ENCODE measurements at regions not wholly inside any gene's neighbourhood (a gene's known extent, or its start where the extent isn't known, plus 50 kb on each side); places are given as distances from the start of the nearest gene placed in this dataset.
A peak's percentile ranks its signal among the peaks of the same experiment; 100 is the strongest.
"Not testable (repeated sequence)": the region's sequence is repeated elsewhere in the genome, so short reads cannot be mapped to it uniquely, and the experiment has no call there.

DNA sequence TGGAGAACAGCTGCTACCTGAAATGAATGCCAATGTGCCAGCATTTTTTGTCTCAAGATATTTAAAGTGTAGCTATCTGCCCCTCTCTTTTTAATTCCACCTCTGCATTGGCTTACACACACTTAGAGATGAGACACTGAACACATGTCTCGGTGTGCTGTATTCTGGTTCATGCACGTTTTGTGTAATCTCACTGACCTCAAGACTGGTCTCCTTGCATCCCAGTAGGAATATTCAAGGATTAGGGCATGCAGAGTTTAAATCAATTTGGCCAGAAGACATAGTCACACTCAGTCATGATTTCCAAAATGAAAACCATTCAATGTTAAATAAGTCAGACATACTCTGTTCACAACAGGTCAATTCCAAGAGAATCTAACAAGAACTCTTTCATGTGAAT is 561.8 kb upstream of the TUSC1 start:
- no peak for DNase-seq (ENCODE audit: low spot score)

DNA sequence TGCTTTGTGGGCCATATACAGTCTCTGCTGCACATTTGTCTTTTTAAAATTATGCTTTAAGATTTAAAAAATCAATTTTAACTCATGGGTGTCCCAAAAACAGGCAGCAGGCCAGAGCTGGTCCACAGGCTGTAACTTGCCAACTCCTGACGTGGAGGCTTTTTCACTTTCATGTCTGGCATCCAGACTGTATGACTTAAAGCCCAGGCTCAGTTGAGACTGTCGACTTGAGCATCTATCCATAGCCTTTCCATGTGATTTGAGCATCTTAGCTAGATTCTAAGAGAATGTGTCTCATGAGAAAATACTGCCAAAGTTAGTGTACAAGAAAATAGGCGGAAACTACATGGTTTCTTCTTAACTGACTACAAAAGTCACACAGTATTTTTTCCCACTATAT is 559.0 kb upstream of the TUSC1 start:
- DNase-seq (ENCODE audit: low spot score) = no peak

DNA sequence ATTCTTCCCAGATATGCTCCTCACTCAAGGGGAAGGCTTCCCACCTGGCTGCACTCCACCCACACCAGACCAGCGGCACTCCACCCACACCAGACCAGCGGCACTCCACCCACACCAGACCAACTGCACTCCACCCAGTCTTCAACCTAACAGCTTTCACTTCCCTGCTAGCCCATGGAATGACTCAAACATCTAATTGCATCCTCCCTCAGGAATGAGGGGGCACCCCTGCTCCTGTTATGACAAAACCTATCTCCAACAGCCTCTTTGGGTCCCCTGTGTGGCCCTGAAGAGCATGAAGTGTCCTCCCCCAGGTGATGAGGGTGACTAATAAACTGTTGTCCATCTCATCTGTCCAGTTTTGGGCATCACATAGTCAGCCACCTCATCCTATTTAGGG is 556.6 kb upstream of the TUSC1 start:
- no peak for DNase-seq (ENCODE audit: low spot score)

DNA sequence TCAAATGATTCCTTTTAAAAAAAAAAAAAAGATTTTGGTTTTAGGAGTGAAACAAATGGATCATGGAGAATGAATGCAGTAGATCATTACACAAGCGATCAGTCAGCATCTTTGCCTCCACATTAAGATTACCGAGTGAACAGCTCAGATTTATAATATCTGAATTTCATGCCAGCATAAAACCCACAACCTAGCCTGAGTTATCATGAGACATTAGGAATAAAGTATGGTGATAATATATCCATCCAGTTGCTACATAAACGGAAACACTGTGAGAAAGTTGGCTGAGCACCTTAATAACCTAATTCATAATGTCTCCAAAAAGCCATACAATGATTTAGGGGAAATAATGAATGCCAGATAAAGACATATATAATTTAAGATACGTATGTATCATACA is 553.1 kb upstream of the TUSC1 start:
- DNase-seq (ENCODE audit: low spot score) = no peak

DNA sequence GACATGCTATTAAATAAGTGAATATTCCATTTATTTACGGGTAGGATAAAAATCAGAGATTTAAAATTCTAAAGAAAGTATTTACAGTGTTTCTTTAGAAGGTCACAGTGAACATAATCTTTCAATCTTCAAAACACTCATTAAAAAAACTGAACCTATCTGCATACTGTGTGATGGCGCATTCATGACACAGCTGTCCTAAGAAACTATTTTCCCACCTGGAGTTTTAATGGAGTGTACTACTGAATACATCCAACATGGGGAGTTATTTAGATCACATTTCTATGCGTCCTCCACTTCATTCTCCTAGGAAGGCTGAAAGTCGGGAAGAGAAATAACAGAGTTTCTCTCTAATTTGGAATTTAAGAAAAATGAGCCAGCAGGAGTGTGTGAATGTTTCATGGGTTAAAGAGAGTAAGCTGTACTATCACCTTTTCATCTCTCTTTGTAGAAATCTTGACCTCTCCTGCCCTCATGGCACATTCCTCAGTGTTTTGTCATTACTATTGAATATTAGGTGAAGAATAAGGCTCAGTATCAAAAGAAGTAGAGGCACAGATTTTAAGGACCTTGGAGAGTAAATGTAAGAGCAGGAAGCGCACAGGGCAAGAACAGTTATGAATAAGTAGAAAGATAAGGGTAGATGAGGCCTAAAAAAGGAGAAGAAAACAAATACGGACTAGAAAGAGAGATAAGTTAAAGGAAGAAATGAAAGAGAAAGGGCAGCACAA is 551.2 kb upstream of the TUSC1 start:
- no peak for DNase-seq (ENCODE audit: low spot score)

DNA sequence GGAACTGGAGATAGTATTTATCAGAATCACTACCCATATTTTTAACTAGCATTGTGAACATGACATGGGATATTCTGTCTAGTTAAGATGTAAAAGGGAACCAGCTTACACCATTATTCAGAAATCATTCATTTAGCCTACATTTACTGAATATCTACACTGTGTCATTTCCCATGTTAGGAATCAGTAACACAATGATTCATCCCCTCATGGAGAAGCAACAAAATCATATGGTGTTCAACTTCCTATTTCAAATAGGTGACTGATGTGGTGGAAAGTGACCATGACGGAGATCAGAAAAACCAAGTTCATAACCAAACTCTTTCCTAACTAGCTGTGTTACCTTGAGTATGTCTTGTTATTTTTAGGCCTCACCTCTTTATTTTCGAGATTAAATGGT is 550.0 kb upstream of the TUSC1 start:
- peak; percentile 13 for DNase-seq (ENCODE audit: low spot score)

DNA sequence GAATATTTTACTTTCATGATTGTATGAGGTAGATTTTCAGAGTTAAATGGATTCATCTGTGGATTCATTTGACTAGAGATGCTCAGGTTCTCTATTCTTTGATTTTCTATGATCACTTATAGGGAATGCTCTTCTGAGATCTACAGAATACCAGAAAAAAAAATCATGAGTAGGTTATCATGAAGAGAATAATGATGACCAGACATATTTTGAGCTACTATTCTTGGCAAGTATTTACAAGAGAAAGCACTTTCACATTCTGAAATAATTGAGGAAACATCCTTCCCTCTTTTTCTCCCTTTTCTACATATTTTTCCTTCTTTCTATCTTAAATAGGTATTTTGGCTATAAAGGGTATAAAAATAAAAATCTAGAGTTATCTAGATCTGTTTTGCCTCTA is 543.0 kb upstream of the TUSC1 start:
- no peak for DNase-seq (ENCODE audit: low spot score)

DNA sequence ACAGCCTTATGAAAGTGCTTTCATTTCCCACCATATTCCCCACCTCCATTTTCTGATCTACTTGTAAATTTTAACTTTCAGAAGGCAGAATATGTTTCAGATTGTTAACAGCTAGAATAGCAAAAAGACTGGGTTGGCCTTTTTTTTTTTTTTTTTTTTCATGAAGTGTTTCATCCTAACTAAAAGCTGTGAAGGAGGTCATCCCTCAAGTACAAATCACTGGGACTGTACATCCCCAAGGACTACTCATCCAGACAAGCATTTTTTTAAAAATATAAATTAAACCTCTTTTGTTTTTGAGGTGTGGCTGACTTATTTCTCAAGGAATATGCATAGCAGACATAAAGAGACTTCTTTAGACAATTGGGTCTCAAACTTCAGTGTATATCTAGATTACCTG is 542.1 kb upstream of the TUSC1 start:
- no peak for DNase-seq (ENCODE audit: low spot score)

DNA sequence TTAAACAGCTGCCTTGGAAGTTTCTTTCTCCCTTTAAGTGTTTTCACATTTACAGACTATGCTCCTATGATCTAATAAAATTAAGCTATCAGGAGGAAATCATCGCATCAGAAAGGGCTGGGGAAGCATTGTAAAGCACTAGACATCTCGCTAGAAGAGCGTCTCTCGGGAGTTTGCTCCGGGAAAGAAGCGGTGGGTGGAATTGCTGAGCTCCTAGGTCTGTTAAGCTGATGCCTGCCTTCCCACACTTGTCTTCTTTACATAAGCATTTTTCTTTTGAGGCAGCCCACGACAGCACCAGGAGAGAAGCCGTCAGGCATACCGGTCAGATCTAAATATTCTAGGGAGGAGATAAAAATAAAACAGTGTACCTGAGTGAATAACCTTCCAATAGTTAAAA is 541.7 kb upstream of the TUSC1 start:
- no peak for DNase-seq (ENCODE audit: low spot score)

DNA sequence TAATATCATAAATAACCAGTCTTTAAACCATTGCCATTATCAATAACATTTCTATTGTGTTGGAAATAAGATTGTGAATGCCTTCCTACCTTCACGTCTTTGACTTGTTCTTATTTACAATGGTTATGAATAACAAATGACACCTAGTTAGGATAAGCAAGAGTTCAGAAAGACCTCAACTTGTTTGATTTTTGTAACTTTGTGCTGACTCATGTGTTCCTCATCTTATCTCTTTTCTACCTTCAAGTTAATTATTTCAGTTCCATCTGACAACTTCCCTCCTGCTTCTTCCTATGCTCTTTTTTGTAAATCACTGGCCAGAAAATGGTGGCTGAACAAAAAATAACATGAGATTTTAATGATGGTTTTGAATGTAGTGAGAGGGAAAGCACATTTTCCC is 538.5 kb upstream of the TUSC1 start:
- DNase-seq (ENCODE audit: low spot score) = no peak

DNA sequence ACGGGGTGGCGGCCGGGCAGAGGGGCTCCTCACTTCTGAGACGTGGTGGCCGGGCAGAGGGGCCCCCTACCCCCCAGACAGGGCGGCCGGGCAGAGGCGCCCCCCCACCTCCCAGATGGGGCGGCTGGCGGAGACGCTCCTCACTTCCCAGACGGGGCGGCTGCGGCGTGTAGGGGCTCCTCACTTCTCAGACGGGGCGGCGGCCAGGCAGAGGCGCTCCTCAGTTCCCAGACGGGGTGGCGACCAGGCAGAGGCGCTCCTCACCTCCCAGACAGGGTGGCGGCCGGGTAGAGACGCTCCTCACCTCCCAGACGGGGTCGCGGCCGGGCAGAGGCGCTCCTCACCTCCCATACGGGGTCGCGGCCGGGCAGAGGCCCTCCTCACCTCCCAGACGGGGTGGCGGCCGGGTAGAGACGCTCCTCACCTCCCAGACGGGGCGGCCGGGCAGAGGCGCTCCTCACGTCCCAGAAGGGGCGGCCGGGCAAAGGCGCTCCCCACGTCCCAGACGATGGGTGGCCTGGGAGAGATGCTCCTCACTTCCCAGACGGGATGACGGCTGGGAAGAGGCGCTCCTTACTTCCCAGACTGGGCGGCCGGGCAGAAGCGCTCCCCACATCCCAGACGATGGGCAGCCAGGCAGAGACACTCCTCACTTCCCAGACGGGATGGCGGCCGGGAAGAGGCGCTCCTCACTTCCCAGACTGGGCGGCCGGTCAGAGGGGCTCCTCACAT is 536.6 kb upstream of the TUSC1 start:
- not testable (repeated sequence) for DNase-seq (ENCODE audit: low spot score)

DNA sequence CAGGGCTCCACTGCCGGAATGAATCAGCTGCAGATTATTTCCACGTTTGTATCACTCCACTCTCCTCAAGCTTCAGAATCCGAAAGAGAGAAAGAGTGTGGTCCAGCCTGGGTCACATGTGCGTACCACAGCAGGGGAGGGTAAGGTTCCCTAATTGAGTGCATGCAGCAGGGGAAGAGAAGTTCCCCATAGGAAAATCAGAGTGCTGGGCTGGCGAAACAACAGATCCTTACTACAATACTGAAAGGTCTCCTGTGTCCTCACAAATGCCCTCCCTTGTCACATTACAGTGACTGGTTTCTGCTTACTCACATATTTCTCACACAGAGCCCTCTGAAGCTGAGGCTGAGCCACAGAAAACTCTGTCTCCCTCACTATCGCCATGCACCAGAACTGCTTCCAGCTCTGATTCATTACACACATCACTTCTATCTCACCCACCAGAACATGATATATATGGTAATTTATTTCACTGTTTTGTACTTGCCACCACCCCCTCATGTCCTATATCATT is 532.2 kb upstream of the TUSC1 start:
- no peak for DNase-seq (ENCODE audit: low spot score)

DNA sequence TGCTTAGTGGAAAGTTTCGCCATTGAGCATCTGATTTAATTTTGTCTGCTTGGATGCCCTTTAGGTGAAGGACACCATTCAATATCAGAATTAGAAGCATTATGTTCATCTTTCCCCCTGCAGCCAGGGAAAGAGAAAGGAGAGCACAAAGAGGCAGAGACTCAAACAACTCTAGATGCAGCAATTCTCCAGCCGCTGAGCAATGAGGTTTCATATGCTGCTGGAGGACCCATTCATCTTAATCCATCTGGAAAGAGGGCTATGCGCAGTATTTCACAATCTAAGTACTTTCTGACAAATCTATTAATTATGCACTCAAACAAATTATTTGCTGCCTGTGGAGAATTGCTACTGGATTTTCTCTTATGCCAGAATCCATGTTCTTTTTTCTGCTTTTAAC is 527.0 kb upstream of the TUSC1 start:
- no peak for DNase-seq (ENCODE audit: low spot score)

DNA sequence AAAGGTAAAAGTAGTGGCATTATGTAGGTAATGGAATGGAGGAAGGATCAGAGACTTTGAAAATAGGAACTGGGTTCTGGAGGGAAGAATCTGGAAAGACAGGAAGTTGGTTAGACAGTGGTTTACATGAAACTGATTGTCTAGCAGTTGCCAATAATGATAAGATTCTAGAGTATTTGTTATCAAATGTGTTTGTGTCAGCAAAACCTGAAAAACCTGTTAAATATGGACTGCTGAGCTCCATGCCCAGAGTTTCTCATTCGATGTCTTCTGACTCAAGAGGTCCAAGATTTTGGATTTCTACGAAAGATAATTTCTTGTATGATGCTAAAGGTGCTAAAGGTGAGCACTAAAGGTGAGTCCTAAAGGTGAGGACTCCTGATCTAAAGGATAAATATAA is 515.0 kb upstream of the TUSC1 start:
- DNase-seq (ENCODE audit: low spot score) = no peak

DNA sequence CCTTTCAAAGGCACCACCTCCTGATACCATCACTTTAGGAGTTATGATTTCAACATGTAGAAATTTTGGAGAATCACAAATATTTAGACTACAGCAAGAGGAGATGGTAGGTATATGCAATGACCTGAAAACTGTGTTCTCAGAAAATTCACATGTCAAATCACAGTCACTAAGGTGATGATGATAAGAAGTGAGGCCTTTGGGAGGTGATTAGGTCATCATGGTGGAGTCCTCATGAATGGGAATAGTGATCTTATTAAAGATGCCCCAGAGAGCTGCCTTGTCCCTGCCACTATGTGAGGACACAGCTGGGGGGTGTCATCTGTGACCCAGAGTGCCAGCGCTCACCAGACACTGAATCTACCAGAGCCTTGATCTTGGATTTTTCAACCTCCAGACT is 513.5 kb upstream of the TUSC1 start:
- no peak for DNase-seq (ENCODE audit: low spot score)

DNA sequence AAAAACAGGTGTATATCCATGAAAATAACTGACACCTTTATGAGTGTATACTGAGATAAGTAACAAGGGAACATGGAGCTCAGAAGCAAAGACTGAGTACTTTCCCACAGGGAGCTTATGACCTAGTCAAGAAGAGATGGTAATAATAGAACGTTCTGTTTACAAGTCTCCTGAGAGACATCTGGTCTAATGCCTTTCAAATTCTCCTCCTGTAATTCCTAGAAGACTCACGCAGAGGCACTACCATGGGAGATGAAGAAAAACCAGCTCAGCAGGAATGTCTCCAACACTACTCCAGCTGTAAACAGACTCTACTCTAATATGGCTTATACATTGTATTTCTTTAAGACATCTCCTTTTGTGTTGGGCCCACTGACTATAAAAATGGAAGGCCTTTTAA is 503.6 kb upstream of the TUSC1 start:
- DNase-seq (ENCODE audit: low spot score) = no peak

DNA sequence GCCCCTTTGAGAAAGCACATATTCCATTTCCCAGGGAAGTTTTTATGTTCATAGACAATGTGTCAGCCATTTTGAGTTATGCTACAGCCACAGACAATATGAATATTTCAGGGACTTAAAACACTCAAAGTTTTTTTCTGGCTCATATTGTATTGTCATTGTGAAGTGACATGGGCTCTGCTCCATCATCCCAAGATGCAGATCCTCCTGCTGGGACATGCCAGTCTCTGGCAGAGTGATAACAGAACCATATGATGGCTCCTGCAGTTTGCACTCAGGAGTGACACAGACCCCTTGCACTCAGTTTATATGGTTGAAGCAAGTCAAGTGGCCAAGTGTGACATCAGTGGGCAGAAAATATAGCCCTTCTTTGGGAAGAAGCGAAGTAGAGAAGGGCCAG is 498.4 kb upstream of the TUSC1 start:
- DNase-seq (ENCODE audit: low spot score) = no peak

DNA sequence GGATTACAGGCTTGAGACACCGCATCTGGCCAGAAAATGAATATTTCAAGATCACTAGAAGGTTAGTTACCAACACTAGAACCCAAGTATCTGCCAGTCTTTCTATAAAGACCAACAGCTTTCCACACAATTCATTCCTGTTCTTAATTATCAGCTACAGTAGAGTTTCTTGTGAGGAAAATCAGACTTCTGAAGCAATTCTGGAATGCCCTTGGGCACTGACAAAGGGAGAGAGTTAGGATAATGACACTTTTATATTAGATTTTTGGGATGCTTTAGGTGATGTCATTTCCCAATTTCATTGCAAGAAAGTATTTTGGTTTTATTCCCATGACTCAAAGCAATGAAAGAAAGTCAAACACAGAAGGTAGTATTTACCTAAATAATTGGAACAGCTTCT is 497.0 kb upstream of the TUSC1 start:
- DNase-seq (ENCODE audit: low spot score) = no peak

DNA sequence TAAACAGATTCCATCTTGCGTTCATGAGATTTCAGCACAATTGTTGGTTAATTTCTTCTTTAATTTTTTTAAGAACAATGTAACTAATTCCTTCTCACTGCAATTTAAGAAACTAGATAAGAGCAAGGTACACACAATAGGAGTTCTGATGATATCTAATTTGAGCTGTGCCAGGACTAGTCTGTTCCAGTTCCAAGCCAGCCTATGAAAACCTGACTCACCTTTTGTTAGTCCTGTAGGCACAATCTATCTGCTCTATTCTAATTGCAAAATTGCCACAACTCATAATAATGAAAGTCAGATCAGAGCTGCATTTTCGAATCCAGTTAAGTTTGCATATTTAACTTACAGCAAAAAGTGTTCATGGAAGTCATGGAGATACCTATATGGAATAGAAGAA is 494.1 kb upstream of the TUSC1 start:
- DNase-seq (ENCODE audit: low spot score) = no peak

DNA sequence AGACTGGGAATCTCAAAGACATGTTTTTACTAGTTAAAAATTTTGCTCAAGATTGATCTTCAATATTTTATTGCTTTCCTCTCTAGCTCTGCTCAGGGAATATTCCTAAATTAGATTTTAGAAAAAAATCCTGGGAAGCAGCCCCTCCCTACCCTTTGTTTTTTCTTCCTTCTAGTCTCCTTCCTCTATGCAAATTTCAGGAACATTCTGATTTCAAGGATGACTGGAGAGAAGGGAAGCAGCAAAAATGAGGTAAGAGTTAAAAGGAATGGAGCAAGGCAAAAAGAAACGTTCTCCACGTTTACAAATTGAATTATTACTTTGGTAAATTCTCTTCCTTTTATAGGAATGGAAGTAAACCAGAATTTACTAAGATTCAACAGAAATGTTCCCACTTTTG is 493.4 kb upstream of the TUSC1 start:
- DNase-seq (ENCODE audit: low spot score) = no peak

DNA sequence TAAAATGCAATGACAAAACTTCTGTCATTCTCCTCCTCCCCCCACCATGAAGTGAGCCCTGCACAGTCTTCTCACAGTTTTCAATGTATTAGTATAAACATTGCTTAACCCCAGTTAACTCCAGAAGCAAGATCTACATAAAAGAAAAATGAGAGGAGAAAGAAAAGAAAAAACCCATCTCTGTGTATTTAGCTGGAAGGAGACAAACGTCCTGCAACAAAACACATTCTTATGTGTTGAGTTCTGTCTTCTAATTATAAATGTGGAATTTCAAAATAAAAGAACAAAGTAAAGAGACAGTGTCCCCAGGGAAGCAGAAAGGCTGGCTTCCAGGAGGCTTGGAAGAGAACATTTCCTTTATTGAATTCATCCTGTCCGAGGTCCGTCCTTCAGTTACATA is 491.9 kb upstream of the TUSC1 start:
- no peak for DNase-seq (ENCODE audit: low spot score)

DNA sequence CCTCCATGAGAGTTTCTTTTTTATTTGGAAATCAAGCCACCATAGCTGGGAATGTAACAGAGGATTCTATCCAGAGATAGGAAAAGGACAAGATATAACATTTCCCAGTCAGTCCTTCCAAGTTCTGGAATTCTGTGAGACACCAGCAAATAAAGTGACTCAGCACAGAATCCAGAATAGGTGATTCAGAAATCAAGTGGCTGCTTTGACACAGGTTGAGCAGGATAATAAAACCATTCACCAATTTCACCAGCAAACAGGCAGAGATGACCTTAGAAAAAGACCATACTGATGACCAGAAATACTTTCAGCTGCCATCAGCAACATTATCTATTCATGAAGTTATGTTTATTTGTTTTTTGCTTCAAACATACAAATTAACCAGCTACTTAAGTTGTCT is 491.5 kb upstream of the TUSC1 start:
- no peak for DNase-seq (ENCODE audit: low spot score)

DNA sequence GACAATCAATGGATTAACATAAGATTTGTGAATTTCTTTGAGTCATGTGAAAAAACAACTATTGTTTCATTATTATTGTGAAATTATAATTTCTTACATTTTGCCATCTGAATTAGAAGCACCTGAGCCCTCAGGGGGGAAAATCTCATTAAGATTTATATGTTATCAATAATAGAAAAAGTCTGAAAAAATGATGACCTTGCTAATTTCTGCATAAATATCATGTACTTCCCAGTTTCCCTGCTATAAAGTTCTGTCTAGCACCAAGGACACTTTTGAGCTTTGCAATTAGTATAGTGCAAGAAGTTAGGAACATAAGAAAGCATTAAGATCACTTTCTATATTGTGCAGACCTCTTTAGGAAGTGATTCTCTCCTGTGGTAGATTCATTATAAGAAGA is 488.3 kb upstream of the TUSC1 start:
- DNase-seq (ENCODE audit: low spot score) = no peak

DNA sequence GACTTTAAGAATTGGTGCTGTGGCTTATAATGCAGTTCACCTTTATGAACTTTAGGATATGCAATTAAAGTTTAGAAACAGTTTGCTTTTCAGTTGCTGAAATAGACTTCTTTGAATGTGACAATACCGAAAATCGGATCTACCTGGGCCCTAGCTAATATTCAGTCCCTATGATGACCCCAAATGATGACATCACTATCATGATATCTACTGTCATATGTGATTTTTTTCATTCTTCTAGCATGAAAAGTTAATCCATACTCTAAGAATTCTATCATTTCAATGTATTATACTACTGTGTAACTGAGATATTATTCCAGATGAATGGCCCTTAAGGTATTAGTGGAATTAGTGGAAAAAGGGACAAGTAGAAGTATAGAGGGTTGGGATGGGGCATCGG is 487.2 kb upstream of the TUSC1 start:
- no peak for DNase-seq (ENCODE audit: low spot score)
